ENCODE measurements at regions not wholly inside any gene's neighbourhood (a gene's known extent, or its start where the extent isn't known, plus 50 kb on each side); places are given as distances from the start of the nearest gene placed in this dataset.

DNA sequence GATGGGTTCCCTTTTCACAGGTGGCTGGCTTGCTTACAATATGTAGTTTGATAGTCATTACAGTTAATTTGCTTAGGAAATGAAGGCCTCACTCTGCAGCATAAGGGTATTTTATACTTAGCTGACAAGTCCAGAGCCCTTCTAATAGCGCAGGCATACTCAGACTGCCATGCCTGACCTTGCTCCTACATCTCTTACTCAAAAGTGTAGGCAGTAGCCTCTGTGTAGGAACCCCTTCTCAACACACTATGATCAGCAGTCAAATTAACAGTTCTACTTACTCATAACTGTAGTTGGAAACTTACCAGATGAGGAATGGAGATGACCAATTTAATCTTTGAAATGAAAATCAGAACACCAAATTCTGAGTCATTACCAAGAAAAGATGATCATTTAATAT lies 373.5 kb downstream of the TBC1D32 start:
- H3K27ac Mint-ChIP-seq: no peak overlapping the region
- H3K9me3 Mint-ChIP-seq: no peaks in the 10 kb centered on the region
- H3K4me3 Mint-ChIP-seq: no peak overlapping the region
- H3K27me3 Mint-ChIP-seq (ENCODE audit: low read depth, poor library complexity): no peaks in the 10 kb centered on the region
- H3K4me1 Mint-ChIP-seq: no peaks in the 10 kb centered on the region
- TF ChIP-seq, protein P1, sequence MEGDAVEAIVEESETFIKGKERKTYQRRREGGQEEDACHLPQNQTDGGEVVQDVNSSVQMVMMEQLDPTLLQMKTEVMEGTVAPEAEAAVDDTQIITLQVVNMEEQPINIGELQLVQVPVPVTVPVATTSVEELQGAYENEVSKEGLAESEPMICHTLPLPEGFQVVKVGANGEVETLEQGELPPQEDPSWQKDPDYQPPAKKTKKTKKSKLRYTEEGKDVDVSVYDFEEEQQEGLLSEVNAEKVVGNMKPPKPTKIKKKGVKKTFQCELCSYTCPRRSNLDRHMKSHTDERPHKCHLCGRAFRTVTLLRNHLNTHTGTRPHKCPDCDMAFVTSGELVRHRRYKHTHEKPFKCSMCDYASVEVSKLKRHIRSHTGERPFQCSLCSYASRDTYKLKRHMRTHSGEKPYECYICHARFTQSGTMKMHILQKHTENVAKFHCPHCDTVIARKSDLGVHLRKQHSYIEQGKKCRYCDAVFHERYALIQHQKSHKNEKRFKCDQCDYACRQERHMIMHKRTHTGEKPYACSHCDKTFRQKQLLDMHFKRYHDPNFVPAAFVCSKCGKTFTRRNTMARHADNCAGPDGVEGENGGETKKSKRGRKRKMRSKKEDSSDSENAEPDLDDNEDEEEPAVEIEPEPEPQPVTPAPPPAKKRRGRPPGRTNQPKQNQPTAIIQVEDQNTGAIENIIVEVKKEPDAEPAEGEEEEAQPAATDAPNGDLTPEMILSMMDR (IDR thresholded peaks at IDR 0.05): no peak
- no peak for DNase-seq
- no peaks in the 10 kb centered on the region for H3K36me3 Mint-ChIP-seq (ENCODE audit: low read depth)

GRCh38 chr6:120954111-120954510 lies 380.2 kb downstream of the TBC1D32 start:
- H3K27ac Mint-ChIP-seq: no peak overlapping the region
- no peaks in the 10 kb centered on the region for H3K27me3 Mint-ChIP-seq (ENCODE audit: low read depth, poor library complexity)
- H3K4me3 Mint-ChIP-seq: no peak overlapping the region
- no peaks in the 10 kb centered on the region for H3K4me1 Mint-ChIP-seq
- no peaks in the 10 kb centered on the region for H3K36me3 Mint-ChIP-seq (ENCODE audit: low read depth)
- no peaks in the 10 kb centered on the region for H3K9me3 Mint-ChIP-seq
- DNase-seq: no peak
- TF ChIP-seq, protein P1 (IDR thresholded peaks at IDR 0.05): no peak

DNA sequence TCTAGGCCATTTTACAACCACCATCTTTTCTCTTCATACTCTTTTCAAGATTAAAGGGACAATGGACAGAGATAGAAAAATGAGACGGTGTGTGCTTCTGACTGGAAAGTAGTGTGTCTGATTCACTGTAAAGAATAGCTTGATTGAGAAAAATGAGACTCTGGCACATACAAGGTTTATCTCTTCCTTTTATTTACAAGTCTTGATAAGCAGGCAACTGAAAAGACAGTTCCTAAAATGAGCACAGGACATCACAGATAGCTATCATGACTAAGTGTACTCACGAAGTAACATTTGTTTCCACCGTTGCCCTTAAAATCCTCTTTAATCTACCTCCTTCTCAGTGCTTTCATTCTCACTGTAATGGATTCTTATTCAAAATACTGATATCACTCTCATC lies 383.0 kb downstream of the TBC1D32 start:
- DNase-seq: no peak
- Mint-ChIP-seq H3K9me3 (no peaks in the 10 kb centered on the region), H3K36me3 (ENCODE audit: low read depth) (no peaks in the 10 kb centered on the region), H3K27ac (no peak overlapping the region), H3K4me3 (no peak overlapping the region), H3K27me3 (ENCODE audit: low read depth, poor library complexity) (no peaks in the 10 kb centered on the region), H3K4me1 (no peaks in the 10 kb centered on the region)
- TF ChIP-seq, protein P1 (IDR thresholded peaks at IDR 0.05): no peak

DNA sequence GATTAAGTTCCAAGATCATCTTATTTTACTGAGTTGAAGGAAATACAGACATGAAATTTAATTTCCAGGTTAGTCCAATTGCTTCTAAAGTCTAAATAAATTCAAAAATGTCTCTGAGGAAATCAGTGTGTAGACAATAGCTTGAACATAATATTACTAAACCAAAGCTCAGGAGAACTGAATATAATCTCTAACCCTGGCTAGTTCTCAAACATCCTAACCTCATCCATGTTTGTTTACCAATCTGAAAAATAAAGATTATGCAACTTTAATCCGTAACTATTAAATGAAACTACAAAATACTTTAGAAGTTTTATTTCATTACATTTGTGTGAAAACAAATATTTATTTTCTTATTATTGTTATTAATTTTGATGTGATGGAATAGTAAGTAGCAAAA lies 387.2 kb downstream of the TBC1D32 start:
- H3K4me3 Mint-ChIP-seq: no peak overlapping the region
- no peaks in the 10 kb centered on the region for H3K36me3 Mint-ChIP-seq (ENCODE audit: low read depth)
- TF ChIP-seq, protein P1 (IDR thresholded peaks at IDR 0.05): no peak
- no peak overlapping the region for H3K27ac Mint-ChIP-seq
- no peaks in the 10 kb centered on the region for H3K27me3 Mint-ChIP-seq (ENCODE audit: low read depth, poor library complexity)
- no peak for DNase-seq
- no peaks in the 10 kb centered on the region for H3K9me3 Mint-ChIP-seq
- H3K4me1 Mint-ChIP-seq: no peaks in the 10 kb centered on the region

GRCh38 chr6:120945905-120946594 lies 388.2 kb downstream of the TBC1D32 start:
- Mint-ChIP-seq H3K36me3 (ENCODE audit: low read depth) (no peaks in the 10 kb centered on the region), H3K27me3 (ENCODE audit: low read depth, poor library complexity) (no peaks in the 10 kb centered on the region), H3K4me1 (no peaks in the 10 kb centered on the region), H3K4me3 (no peak overlapping the region), H3K9me3 (no peaks in the 10 kb centered on the region), H3K27ac (no peak overlapping the region)
- DNase-seq: no peak
- TF ChIP-seq, protein P1 (IDR thresholded peaks at IDR 0.05): no peak

DNA sequence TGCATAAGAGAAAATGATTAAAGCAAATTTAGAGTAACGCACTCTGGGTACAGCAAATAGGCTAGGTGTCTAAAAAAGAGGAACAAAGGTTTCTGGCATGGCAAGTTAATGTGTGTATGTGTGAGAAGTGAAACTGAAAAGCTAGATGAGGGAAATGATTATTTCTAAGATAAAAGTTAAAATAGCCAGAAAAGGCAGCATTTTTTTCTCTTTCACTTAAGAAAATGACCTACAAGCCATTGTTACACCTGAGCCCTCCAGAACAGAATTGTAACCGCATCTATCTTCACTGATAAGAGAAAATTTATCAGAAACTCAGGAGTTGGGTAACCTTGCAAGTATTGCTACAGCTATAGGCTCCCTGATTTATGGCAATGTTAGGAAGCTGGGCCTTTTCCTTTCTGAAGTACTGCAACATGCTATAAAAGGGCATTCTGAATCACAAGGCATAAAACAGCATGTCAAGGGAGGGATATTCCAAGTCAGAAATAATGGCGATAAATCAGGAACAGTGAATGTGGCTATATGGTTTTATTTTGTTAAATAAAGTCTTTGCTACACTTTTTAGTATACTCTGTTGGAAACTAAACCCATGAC lies 395.3 kb downstream of the TBC1D32 start:
- H3K27ac Mint-ChIP-seq: no peak overlapping the region
- no peak overlapping the region for H3K4me3 Mint-ChIP-seq
- no peak for DNase-seq
- H3K36me3 Mint-ChIP-seq (ENCODE audit: low read depth): no peaks in the 10 kb centered on the region
- H3K4me1 Mint-ChIP-seq: no peaks in the 10 kb centered on the region
- TF ChIP-seq, protein P1 (IDR thresholded peaks at IDR 0.05): no peak
- no peaks in the 10 kb centered on the region for H3K9me3 Mint-ChIP-seq
- no peaks in the 10 kb centered on the region for H3K27me3 Mint-ChIP-seq (ENCODE audit: low read depth, poor library complexity)
